Esophagus squamous epithelium (tissue), 5 donors: ENCODE measurements at regions not wholly inside any gene's neighbourhood (a gene's known extent, or its start where the extent isn't known, plus 50 kb on each side); places are given as distances from the start of the nearest gene placed in this dataset.

ENCODE experiments used
- DNase-seq: peaks from one replicate; lab custom pipeline; 2025; lab: John Stamatoyannopoulos, UW
- H3K27ac ChIP-seq, 4 donors: fragments of 200-600 bp; sonication (generic); one replicate each; pipeline ENCODE4 v1.5.1; 2016 to 2019; ENCODE audit warnings: mild to moderate bottlenecking in 1 of 4
- H3K27me3 ChIP-seq, 4 donors: fragments of 200-600 bp; sonication (generic); 1 replicate in 3 of 4; 2 replicates in 1 of 4; pipeline versions ENCODE4 v1.5.1 to v1.6.0; 2017 to 2021; ENCODE audit warnings: antibody characterized with exemption in 1 of 4
- H3K36me3 ChIP-seq, 3 donors: fragments of 200-600 bp; sonication (generic); one replicate each; pipeline ENCODE4 v1.5.1; 2016 to 2019
- H3K4me1 ChIP-seq, 3 donors: fragments of 200-600 bp; sonication (generic); one replicate each; pipeline ENCODE4 v1.5.1; 2017 to 2019
- H3K4me3 ChIP-seq, 4 donors: fragments of 200-600 bp; sonication (generic); 1 replicate in 3 of 4; 2 replicates in 1 of 4; pipeline ENCODE4 v1.5.1; 2016 to 2019; ENCODE audit warnings: mild to moderate bottlenecking in 2 of 4, moderate library complexity in 1 of 4
- H3K9me3 ChIP-seq, 3 donors: fragments of 200-600 bp; sonication (generic); one replicate each; pipeline ENCODE4 v1.5.1; 2016 to 2019
- CTCF ChIP-seq, 6 experiments: fragments of 450-650 bp in 4 of 6; fragments of 200-600 bp in 2 of 6; sonication (generic) in 2 of 6; IDR thresholded peaks; one replicate each; pipeline ENCODE4 v1.5.1; 2016 to 2019; ENCODE audit warnings: antibody characterized with exemption in 6 of 6, mild to moderate bottlenecking in 4 of 6, moderate library complexity in 4 of 6
- POLR2A ChIP-seq, 4 donors: fragments of 450-650 bp; IDR thresholded peaks; one replicate each; pipeline ENCODE4 v1.6.1; 2017; ENCODE audit warnings: antibody characterized with exemption in 4 of 4, mild to moderate bottlenecking in 4 of 4, moderate library complexity in 3 of 4
- WGBS, 2 donors: methylation state at CpG; one replicate each; pipeline ENCODE4 v1.1.5; 2018; 5-methylcytosine and 5-hydroxymethylcytosine counted together
- intact Hi-C: fragments of 100-400 bp; cut with DNase I; formaldehyde crosslinking; loops from one replicate; pipeline ENCODE4 v1.15.0; 2022
- donor health status: DM: yes; HTN: yes; CAD: no.

DNA sequence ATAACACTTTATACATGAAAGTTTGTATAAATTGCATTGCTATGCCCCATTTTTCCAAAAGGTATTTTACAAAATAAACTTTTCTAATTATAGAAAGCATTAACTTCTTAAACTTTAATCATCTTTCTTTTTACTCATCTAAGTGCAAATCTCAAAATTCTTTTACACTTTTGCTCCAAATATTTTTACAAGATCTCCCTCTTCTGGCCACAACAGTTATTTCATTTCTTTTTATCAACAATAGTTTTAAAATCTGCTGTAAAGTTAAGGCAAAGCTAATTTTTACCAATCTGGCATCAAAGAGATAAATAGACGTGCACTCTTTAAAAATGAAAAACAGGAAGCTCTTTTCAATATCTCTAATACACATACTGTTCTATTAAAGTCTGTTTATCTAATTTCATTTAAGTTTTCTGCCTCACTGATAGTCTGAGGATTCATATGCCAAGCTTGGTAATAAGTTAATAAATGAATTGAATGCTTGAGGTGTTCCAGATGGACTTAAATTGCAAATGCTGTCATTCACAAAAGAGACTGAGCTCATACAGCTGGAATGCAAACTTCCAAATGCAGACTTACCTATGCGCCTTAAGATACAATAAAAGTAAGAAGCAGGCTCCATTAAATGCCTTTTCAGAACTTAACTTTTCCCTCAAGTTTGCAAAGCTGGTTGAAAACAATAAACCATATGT lies 583.0 kb upstream of the ATXN8OS start:
- intact Hi-C loops = no loop called here
- no peaks in the 10 kb centered on the region for H3K4me1 ChIP-seq
- TF ChIP-seq CTCF (IDR thresholded peaks at IDR 0.05) (no peak), POLR2A (IDR thresholded peaks at IDR 0.05) (no peak)
- H3K27me3 ChIP-seq = no peaks in the 10 kb centered on the region
- no peak for DNase-seq
- H3K27ac ChIP-seq = no peak overlapping the region
- H3K4me3 ChIP-seq = no peak overlapping the region
- no peaks in the 10 kb centered on the region for H3K36me3 ChIP-seq
- 30 to 32% methylated on average over 2 of the region's 2 CpGs for WGBS, 2 donors
- H3K9me3 ChIP-seq = no peaks in the 10 kb centered on the region

DNA sequence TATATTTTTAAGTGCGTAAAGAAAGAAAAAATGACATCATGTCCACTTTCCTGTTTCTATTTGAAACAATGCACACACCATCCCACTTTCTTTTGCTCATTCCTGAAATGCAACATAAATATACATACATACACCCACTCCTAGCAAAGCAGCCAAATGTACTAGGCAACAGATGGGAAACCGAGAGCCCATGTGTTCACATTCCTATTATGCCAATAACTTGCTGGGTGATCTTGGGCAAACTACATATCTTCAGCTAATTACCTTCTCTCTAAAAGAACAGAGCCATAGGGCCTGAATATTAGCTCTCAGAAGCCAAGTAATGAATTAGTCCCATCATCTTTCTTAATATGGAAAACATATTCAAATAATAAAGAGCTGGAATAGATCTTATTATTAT lies 610.6 kb upstream of the ATXN8OS start:
- DNase-seq = no peak
- H3K27ac ChIP-seq = no peak overlapping the region
- no peaks in the 10 kb centered on the region for H3K36me3 ChIP-seq
- no peak overlapping the region for H3K4me3 ChIP-seq
- H3K4me1 ChIP-seq = no peaks in the 10 kb centered on the region
- peaks cover 0 to 10% (median 0%) of the 10 kb centered on the region in 3 donors for H3K9me3 ChIP-seq
- intact Hi-C loops = no loop called here
- no peaks in the 10 kb centered on the region for H3K27me3 ChIP-seq
- TF ChIP-seq POLR2A (IDR thresholded peaks at IDR 0.05) = no peak
- WGBS, 2 donors = 75 to 89% methylated on average over 2 of the region's 2 CpGs

DNA sequence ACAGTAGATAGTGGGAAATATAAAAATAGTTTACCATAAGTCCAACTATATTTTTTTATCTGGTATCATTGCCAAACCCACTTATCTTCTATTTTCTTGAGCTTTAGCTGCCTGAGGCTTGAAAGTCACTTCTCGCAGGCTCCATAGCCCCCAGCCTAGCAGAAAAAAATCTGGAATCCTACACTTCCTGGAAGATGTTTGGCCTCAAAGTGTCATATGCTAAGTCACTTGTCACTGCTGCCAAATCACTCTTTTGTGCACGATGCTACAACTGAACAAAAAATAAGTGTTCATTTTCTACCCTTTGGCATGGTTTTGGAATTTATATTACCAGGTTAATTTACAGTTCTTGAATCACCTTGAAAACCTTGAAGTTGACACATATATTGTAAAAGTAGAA lies 612.5 kb upstream of the ATXN8OS start:
- peaks cover 0 to 11% (median 0%) of the 10 kb centered on the region in 3 donors for H3K9me3 ChIP-seq
- TF ChIP-seq POLR2A (IDR thresholded peaks at IDR 0.05) (no peak), CTCF (IDR thresholded peaks at IDR 0.05) (no peak)
- H3K36me3 ChIP-seq = no peaks in the 10 kb centered on the region
- H3K27ac ChIP-seq = no peak overlapping the region
- H3K4me1 ChIP-seq = no peaks in the 10 kb centered on the region
- WGBS, 2 donors = 56 to 68% methylated on average over 2 of the region's 2 CpGs
- intact Hi-C loops = no loop called here
- H3K27me3 ChIP-seq = no peaks in the 10 kb centered on the region
- no peak for DNase-seq
- H3K4me3 ChIP-seq = no peak overlapping the region

- DNase-seq = no peak
- intact Hi-C loops = no loop called here
- TF ChIP-seq POLR2A (IDR thresholded peaks at IDR 0.05) (no peak), CTCF (IDR thresholded peaks at IDR 0.05) (no peak)
These were observed 620.0 kb upstream of the ATXN8OS start for GRCh38 chr13:69487576-69487975.

GRCh38 chr13:69485991-69486592 lies 621.5 kb upstream of the ATXN8OS start:
- no peaks in the 10 kb centered on the region for H3K4me1 ChIP-seq
- intact Hi-C loops = no loop called here
- no peaks in the 10 kb centered on the region for H3K27me3 ChIP-seq
- DNase-seq = no peak
- 45 to 62% methylated on average over 4 of the region's 4 CpGs for WGBS, 2 donors
- peaks cover 0 to 14% (median 0%) of the 10 kb centered on the region in 3 donors for H3K9me3 ChIP-seq
- no peak overlapping the region for H3K4me3 ChIP-seq
- TF ChIP-seq POLR2A (IDR thresholded peaks at IDR 0.05) (no peak), CTCF (IDR thresholded peaks at IDR 0.05) (no peak)
- H3K36me3 ChIP-seq = no peaks in the 10 kb centered on the region
- no peak overlapping the region for H3K27ac ChIP-seq

More at GRCh38 chr13:69487576-69487975, 620.0 kb upstream of the ATXN8OS start:
- Histone ChIP-seq H3K27ac (no peak overlapping the region), H3K27me3 (no peaks in the 10 kb centered on the region), H3K4me3 (no peak overlapping the region), H3K36me3 (no peaks in the 10 kb centered on the region), H3K4me1 (no peaks in the 10 kb centered on the region), H3K9me3 (peaks cover 0 to 21% (median 0%) of the 10 kb centered on the region in 3 donors)
